ENCODE measurements at regions not wholly inside any gene's neighbourhood (a gene's known extent, or its start where the extent isn't known, plus 50 kb on each side); places are given as distances from the start of the nearest gene placed in this dataset.
A peak's percentile ranks its signal among the peaks of the same experiment; 100 is the strongest.

GRCh38 chr10:9302140-9302746, 1247.8 kb downstream of the GATA3 start:
- Histone ChIP-seq H3K79me2 (ENCODE audit: insufficient read depth, low read length) (no peaks in the 10 kb centered on the region), H3K4me1 (ENCODE audit: insufficient read depth, low read length) (no peaks in the 10 kb centered on the region), H3K4me3 (ENCODE audit: insufficient read depth, low read depth, low read length) (no peak overlapping the region), H3K27me3 (ENCODE audit: insufficient read depth, low read length) (peaks cover 4% of the 10 kb centered on the region), H3K36me3 (ENCODE audit: insufficient read depth, low read length) (no peaks in the 10 kb centered on the region), H4K20me1 (ENCODE audit: insufficient read depth, low read length) (no peaks in the 10 kb centered on the region), H3K27ac (ENCODE audit: low read depth, low read length) (no peak overlapping the region), H3K9ac (ENCODE audit: low read length) (no peak overlapping the region), H3K9me3 (ENCODE audit: insufficient read depth, low read depth, low read length) (no peaks in the 10 kb centered on the region), H2AFZ (ENCODE audit: low read depth, low read length) (no peak overlapping the region), H3K4me2 (ENCODE audit: low read length) (no peak overlapping the region)
- FAIRE-seq (peak; percentile 41), DNase-seq (ENCODE audit: low read depth) (peak; percentile 34)
- Mint-ChIP-seq H3K4me3 (ENCODE audit: unreplicated experiment) (no peak overlapping the region), H3K27ac (ENCODE audit: unreplicated experiment) (no peak overlapping the region), H3K27me3 (ENCODE audit: low read depth, unreplicated experiment) (peaks cover 10% of the 10 kb centered on the region), H3K9me3 (ENCODE audit: unreplicated experiment) (no peaks in the 10 kb centered on the region), H3K36me3 (ENCODE audit: low read depth, unreplicated experiment) (no peaks in the 10 kb centered on the region), H3K4me1 (ENCODE audit: low read depth, unreplicated experiment) (no peaks in the 10 kb centered on the region)
- TF ChIP-seq CTCF (IDR thresholded peaks at IDR 0.05; ENCODE audit: insufficient read depth, low read depth, low read length): peak; percentile 38
- TF ChIP-seq EZH2 (IDR thresholded peaks at IDR 0.05; ENCODE audit: insufficient read depth, low read length): no peak

GRCh38 chr10:9305018-9305655, 1250.6 kb downstream of the GATA3 start:
- Histone ChIP-seq H3K79me2 (ENCODE audit: insufficient read depth, low read length) (no peaks in the 10 kb centered on the region), H3K27me3 (ENCODE audit: insufficient read depth, low read length) (peaks cover 4% of the 10 kb centered on the region), H3K27ac (ENCODE audit: low read depth, low read length) (no peak overlapping the region), H2AFZ (ENCODE audit: low read depth, low read length) (no peak overlapping the region), H3K4me3 (ENCODE audit: insufficient read depth, low read depth, low read length) (no peak overlapping the region), H3K4me2 (ENCODE audit: low read length) (no peak overlapping the region), H3K36me3 (ENCODE audit: insufficient read depth, low read length) (no peaks in the 10 kb centered on the region), H4K20me1 (ENCODE audit: insufficient read depth, low read length) (no peaks in the 10 kb centered on the region), H3K9ac (ENCODE audit: low read length) (no peak overlapping the region), H3K9me3 (ENCODE audit: insufficient read depth, low read depth, low read length) (no peaks in the 10 kb centered on the region), H3K4me1 (ENCODE audit: insufficient read depth, low read length) (no peaks in the 10 kb centered on the region)
- Mint-ChIP-seq H3K4me3 (ENCODE audit: unreplicated experiment) (no peak overlapping the region), H3K4me1 (ENCODE audit: low read depth, unreplicated experiment) (no peaks in the 10 kb centered on the region), H3K27ac (ENCODE audit: unreplicated experiment) (no peak overlapping the region), H3K27me3 (ENCODE audit: low read depth, unreplicated experiment) (peaks cover 10% of the 10 kb centered on the region), H3K36me3 (ENCODE audit: low read depth, unreplicated experiment) (no peaks in the 10 kb centered on the region), H3K9me3 (ENCODE audit: unreplicated experiment) (no peaks in the 10 kb centered on the region)
- TF ChIP-seq EZH2 (IDR thresholded peaks at IDR 0.05; ENCODE audit: insufficient read depth, low read length): no peak
- peak; percentile 48 for TF ChIP-seq CTCF (IDR thresholded peaks at IDR 0.05; ENCODE audit: insufficient read depth, low read depth, low read length)
- FAIRE-seq: no peak
- DNase-seq (ENCODE audit: low read depth): no peak
